IPS DF 6.9 (cell line): ENCODE measurements at regions not wholly inside any gene's neighbourhood (a gene's known extent, or its start where the extent isn't known, plus 50 kb on each side); places are given as distances from the start of the nearest gene placed in this dataset.

ENCODE experiments used
- DNase-seq: peaks from one replicate; pipeline ENCODE4 v3.0.0-alpha.2; 2013; ENCODE audit warnings: low read depth, low spot score
- H3K27ac ChIP-seq: one replicate; pipeline ENCODE4 v1.5.1; 2013; ENCODE audit warnings: low read length, control low read depth
- H3K27me3 ChIP-seq: 2 replicates; pipeline ENCODE4 v1.6.1; 2013; ENCODE audit warnings: mild to moderate bottlenecking, low read length; ENCODE audit not compliant: control insufficient read depth, insufficient read depth
- H3K36me3 ChIP-seq: 2 replicates; pipeline ENCODE4 v1.6.1; 2013; ENCODE audit warnings: low read length; ENCODE audit not compliant: control insufficient read depth, insufficient read depth
- H3K4me1 ChIP-seq: 2 replicates; pipeline ENCODE4 v1.6.1; 2013; ENCODE audit warnings: low read length; ENCODE audit not compliant: control insufficient read depth, insufficient read depth
- H3K4me3 ChIP-seq: 2 replicates; pipeline ENCODE4 v1.5.1; 2013; ENCODE audit warnings: mild to moderate bottlenecking, low read length
- H3K9me3 ChIP-seq: 2 replicates; pipeline ENCODE4 v1.6.1; 2013; ENCODE audit warnings: low read length, inconsistent platforms; ENCODE audit not compliant: control insufficient read depth, insufficient read depth
- WGBS: extraction: QIAGEN DNeasy Blood & Tissue Kit; methylation state at CpG from one replicate; pipeline ENCODE4 v1.1.7; 2013; ENCODE audit warnings: mixed read lengths, missing lambda C conversion rate; ENCODE audit not compliant: insufficient read length, insufficient coverage; 5-methylcytosine and 5-hydroxymethylcytosine counted together

DNA sequence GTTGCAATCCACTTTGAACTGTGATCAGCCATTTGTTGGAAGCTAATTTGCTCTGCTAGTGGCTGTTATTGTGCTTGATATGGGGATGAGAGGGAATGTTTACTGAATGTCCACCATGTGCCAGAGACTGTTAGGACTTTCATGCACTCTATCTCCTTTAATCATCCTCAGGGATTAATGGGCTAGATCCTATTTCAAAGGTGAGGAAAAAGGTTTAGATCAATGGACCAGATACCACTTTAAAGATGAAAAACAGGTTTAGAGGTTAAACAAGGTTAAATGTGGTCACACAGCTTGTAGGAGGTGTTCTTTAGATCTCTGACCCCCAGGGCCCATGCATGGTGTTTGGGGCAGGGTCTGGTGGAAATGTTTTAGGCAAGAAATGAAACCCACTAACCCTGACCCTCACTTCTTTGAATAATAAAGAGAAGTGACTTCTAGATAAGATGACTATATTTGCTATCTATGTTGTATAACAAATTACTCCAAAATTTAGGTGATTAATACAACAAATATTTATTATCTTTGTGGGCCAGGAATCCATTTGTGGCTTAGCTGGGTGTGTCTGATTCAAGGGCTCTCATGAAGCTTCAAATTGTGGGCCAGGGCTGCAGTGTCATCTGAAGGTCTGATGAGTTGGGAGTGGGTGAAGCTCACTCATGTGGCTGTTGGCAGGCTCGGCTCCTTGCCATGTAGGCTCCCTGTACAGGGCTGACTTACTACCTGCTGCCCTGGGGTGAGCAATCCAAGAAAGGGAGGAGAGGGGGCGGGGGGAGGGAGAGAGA is 127.8 kb upstream of the FOXA2 start:
- DNase-seq: no peak
- no CpG with 5 or more reads among the region's 2 CpGs for WGBS
- Histone ChIP-seq H3K4me1 (no peaks in the 10 kb centered on the region), H3K27me3 (no peaks in the 10 kb centered on the region), H3K9me3 (no peaks in the 10 kb centered on the region), H3K4me3 (no peak overlapping the region), H3K27ac (no peak overlapping the region), H3K36me3 (no peaks in the 10 kb centered on the region)

DNA sequence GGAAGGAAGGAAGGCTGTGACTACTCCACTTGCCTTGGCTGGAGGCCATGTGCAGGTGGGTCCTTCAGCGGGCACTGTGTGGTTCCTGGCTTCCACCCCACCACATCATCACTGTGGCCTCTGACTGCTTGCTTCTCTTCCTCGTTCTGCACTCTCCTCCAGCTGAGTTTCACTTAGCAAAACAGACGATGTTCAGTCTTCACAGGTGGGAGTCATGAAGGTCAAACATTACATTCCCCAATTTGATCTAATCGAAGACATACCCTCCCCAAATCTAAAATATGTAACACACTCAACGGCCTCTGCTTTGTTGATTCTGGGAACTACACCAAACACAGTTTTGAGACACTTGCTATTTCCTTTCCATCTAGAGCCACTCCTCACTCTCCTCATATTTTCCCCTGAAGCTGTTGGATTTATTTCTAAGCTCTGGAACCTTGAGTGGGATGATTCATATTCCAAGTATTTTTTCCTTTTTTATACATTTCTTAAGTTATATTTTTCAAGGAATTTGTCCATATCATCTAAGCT is 132.5 kb upstream of the FOXA2 start:
- no peaks in the 10 kb centered on the region for H3K27me3 ChIP-seq
- WGBS: no CpG with 5 or more reads among the region's 5 CpGs
- no peak for DNase-seq
- H3K4me1 ChIP-seq: no peaks in the 10 kb centered on the region
- no peak overlapping the region for H3K27ac ChIP-seq
- no peak overlapping the region for H3K4me3 ChIP-seq
- no peaks in the 10 kb centered on the region for H3K9me3 ChIP-seq
- no peaks in the 10 kb centered on the region for H3K36me3 ChIP-seq

DNA sequence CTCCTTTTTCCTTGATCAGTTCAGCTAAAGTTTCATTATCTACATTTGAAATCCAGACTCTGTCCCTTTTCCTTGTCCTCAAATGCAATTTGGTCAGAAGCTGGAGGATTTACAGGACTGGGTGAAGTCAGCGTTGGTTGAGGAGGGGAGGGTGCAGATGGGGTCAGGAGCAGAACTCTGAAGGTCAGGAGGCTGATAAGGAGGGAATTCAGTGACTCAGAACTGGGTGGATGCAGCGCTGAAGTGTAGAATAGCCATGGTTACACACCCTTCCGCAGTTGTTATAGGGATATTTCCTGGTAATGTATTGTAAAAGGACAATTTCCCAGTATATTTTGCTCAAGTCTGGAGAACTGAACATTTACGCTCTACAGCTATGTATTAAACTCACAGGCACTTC is 133.1 kb upstream of the FOXA2 start:
- no peaks in the 10 kb centered on the region for H3K27me3 ChIP-seq
- H3K36me3 ChIP-seq: no peaks in the 10 kb centered on the region
- H3K9me3 ChIP-seq: no peaks in the 10 kb centered on the region
- WGBS: no CpG with 5 or more reads among the region's 4 CpGs
- DNase-seq: no peak
- no peak overlapping the region for H3K4me3 ChIP-seq
- H3K4me1 ChIP-seq: no peaks in the 10 kb centered on the region
- no peak overlapping the region for H3K27ac ChIP-seq

DNA sequence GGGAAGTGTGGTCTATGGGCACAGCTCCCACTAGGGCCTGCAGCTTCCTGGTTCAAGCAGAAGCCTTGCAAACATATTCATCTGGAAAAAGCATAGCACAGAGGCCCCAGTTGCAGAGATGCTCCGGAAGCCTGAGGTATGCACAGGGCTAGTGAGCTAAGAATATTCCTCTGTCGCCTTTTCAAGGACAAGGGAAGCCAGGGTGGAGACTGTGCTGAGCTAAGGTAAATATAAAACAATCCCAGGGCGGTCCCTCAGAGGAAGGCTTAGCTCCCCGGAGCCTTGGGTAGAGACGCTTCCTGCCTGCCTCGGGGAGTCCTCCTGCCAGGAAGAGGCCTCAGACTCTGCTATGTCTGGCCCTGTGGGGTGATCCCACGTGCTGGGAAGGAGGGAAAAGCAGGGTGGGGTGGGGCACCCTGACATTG is 134.8 kb upstream of the FOXA2 start:
- no peaks in the 10 kb centered on the region; the same call in 1 of the 2 replicates for H3K4me1 ChIP-seq
- H3K36me3 ChIP-seq: no peaks in the 10 kb centered on the region
- no peak overlapping the region for H3K4me3 ChIP-seq
- no peak overlapping the region for H3K27ac ChIP-seq
- no CpG with 5 or more reads among the region's 7 CpGs for WGBS
- DNase-seq: no peak
- no peaks in the 10 kb centered on the region for H3K9me3 ChIP-seq
- no peaks in the 10 kb centered on the region for H3K27me3 ChIP-seq

DNA sequence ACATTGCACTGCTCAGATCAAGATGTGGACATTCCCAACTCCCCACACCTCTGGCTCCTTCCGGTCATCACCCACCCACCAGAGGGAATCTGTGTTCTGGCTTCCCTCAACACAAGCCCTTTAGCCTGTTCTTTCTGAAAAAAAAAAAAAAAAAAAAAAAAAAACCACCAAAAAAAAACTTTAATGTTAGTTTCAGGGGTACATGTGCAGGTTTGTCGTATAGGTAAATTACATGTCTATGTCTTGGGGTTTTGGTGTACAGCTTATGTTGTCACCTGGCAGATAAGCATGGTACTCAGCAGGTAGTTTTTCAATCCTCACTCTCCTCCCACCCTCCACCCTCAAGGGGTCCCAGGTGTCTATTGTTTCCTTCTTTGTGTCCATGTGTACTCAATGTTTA is 135.8 kb upstream of the FOXA2 start:
- WGBS: no CpG with 5 or more reads among the region's 2 CpGs
- Histone ChIP-seq H3K4me1 (no peaks in the 10 kb centered on the region; the same call in 1 of the 2 replicates), H3K27me3 (no peaks in the 10 kb centered on the region), H3K4me3 (no peak overlapping the region), H3K9me3 (no peaks in the 10 kb centered on the region), H3K27ac (no peak overlapping the region), H3K36me3 (no peaks in the 10 kb centered on the region)
- no peak for DNase-seq

DNA sequence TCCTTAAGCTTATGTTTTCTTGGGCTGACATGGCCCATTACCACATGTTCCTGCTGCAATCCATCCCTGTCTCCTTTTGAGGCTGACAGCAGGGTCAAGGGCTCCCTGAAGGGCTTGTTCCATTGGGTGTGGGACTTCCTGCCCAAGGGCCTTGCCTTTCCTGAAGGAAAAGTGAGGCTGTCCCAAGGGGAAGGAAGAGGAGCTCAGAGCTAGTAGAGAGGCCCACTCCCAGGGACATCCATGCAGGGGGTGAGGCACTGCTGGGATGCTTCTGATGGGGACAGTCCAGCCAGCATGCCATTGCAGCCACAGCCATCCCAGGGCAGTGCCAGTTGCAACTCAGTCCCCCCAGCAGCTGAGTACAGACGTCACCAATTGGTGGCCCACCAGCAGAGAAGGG is 138.4 kb upstream of the FOXA2 start:
- no peak for DNase-seq
- Histone ChIP-seq H3K27me3 (no peaks in the 10 kb centered on the region), H3K9me3 (no peaks in the 10 kb centered on the region), H3K4me3 (no peak overlapping the region), H3K36me3 (no peaks in the 10 kb centered on the region), H3K4me1 (no peaks in the 10 kb centered on the region; the same call in 1 of the 2 replicates), H3K27ac (no peak overlapping the region)
- no CpG with 5 or more reads among the region's 1 CpG for WGBS

DNA sequence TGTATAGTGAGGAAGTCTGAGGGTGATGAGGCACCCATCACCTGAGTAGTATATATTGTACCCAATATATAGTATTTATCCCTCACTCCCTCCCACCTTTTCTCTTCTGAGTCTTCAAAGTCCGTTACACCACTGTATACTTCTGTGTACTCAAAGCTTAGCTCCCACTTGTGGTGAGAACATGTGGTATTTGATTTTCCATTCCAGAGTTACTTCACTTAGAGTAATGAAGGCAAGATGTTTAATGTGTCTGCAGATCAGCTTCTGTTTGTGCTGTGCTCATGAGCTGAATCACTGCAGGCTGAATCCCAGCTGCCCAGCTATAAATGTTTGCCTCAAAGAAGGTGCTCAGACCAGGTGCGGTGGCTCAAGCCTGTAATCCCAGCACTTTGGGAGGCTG is 139.3 kb upstream of the FOXA2 start:
- Histone ChIP-seq H3K9me3 (no peaks in the 10 kb centered on the region), H3K27me3 (no peaks in the 10 kb centered on the region), H3K27ac (no peak overlapping the region), H3K4me1 (no peaks in the 10 kb centered on the region; the same call in 1 of the 2 replicates), H3K4me3 (no peak overlapping the region), H3K36me3 (no peaks in the 10 kb centered on the region)
- no peak for DNase-seq
- no CpG with 5 or more reads among the region's 2 CpGs for WGBS

DNA sequence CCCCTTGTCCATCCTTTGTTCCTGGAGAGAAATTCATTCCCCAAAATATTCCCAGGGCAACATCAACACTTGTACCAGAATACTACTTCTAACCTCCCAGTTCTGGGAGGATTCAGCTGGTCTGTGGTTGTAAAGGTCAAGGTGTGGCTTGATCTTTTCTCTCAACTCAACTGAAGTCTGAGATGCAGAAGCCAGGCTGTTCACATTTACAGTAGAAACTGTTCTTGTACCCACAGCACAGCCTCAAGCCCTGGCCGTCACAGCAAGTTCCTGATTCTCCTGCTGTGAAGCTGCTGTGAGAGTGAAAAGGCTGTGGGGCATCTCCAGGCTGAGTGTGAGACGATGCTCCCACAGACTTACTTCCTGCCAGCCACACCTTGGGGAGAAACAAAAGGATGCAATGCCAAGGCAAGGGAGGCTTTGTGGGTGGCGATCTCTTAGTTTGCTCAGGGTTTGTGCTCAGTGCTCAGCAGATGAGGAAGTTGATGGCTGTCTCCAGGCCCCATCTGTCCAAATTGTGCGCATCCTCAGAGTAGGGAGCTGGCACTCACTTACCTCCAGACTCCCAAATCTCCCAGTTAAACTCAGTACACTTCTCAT is 143.9 kb upstream of the FOXA2 start:
- DNase-seq: no peak
- Histone ChIP-seq H3K4me1 (no peaks in the 10 kb centered on the region), H3K27me3 (no peaks in the 10 kb centered on the region), H3K36me3 (no peaks in the 10 kb centered on the region), H3K27ac (no peak overlapping the region), H3K9me3 (no peaks in the 10 kb centered on the region), H3K4me3 (no peak overlapping the region)
- no CpG with 5 or more reads among the region's 4 CpGs for WGBS

DNA sequence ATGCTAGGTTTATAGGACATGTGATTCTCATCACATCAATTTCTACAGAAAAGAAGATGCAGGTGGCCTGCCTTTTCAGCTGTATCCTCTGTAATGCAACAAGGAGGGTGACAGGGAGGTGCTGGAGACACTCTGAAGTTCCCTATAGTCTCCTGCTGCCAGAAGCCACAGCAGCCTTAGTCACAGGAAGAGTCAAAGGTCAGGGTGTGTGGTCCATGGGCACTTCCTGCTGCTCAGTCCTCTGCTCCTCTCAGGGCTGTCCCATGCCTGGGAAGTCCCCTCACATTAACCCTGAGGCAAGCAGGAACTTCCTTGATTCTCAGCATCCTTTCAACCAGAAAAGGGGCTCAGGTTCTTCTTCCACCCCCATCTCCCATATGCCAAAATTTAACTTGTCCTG is 144.8 kb upstream of the FOXA2 start:
- Histone ChIP-seq H3K27me3 (no peaks in the 10 kb centered on the region), H3K4me3 (no peak overlapping the region), H3K9me3 (no peaks in the 10 kb centered on the region), H3K36me3 (no peaks in the 10 kb centered on the region), H3K4me1 (no peaks in the 10 kb centered on the region; the same call in 1 of the 2 replicates), H3K27ac (no peak overlapping the region)
- DNase-seq: no peak

DNA sequence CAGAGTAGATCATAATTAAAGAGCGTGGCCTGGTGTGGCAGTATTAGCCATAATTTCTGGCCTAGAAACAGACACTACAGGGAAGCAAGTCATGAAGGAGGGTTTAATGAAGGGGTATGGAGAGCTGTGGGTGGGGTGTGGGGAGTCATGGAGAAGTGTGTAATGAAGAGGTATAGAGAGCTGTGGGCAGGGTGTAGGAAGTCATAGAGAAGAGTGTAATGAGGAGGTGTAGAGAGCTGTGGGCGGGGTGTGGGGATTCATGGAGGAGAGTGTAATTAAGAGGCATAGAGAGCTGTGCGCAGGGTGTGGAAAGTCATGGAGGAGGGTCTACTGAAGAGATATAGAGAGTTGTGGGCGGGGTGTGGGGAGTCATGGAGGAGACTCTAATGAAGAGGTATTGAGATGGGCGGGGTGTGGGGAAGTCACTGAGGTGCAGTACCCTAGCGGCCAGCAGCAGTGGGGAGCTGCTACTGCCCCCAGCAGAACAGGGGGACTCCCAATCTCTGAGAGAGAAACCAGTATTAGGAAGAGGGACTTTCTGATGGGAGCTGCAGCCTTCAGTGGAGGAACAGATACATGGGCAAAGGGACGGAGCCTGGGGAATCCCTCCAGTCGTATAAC is 145.4 kb upstream of the FOXA2 start:
- Histone ChIP-seq H3K4me1 (no peaks in the 10 kb centered on the region; the same call in 1 of the 2 replicates), H3K27me3 (no peaks in the 10 kb centered on the region), H3K36me3 (no peaks in the 10 kb centered on the region), H3K4me3 (no peak overlapping the region), H3K27ac (no peak overlapping the region), H3K9me3 (no peaks in the 10 kb centered on the region)
- no CpG with 5 or more reads among the region's 8 CpGs for WGBS
- DNase-seq: no peak
